Right ventricle myocardium superior (tissue), 1 donor: ENCODE measurements at regions not wholly inside any gene's neighbourhood (a gene's known extent, or its start where the extent isn't known, plus 50 kb on each side); places are given as distances from the start of the nearest gene placed in this dataset.
A peak's percentile ranks its signal among the peaks of the same experiment; 100 is the strongest.

Experiments used
- ATAC-seq: fragments of 200-7000 bp; cut with Tn5 transposase; one replicate; pipeline ENCODE4 v1.9.1; 2020; ENCODE audit warnings: mild to moderate bottlenecking; ENCODE audit not compliant: poor library complexity
- DNase-seq: peaks from one replicate; pipeline ENCODE4 v3.0.0-alpha.2; 2020
- intact Hi-C: fragments of 100-400 bp; cut with DNase I; formaldehyde crosslinking; loops from one replicate; pipeline ENCODE4 v1.11.2; 2022
- donor health status: DM: no; HTN: yes; CAD: no; lungs with severe emphysema.

DNA sequence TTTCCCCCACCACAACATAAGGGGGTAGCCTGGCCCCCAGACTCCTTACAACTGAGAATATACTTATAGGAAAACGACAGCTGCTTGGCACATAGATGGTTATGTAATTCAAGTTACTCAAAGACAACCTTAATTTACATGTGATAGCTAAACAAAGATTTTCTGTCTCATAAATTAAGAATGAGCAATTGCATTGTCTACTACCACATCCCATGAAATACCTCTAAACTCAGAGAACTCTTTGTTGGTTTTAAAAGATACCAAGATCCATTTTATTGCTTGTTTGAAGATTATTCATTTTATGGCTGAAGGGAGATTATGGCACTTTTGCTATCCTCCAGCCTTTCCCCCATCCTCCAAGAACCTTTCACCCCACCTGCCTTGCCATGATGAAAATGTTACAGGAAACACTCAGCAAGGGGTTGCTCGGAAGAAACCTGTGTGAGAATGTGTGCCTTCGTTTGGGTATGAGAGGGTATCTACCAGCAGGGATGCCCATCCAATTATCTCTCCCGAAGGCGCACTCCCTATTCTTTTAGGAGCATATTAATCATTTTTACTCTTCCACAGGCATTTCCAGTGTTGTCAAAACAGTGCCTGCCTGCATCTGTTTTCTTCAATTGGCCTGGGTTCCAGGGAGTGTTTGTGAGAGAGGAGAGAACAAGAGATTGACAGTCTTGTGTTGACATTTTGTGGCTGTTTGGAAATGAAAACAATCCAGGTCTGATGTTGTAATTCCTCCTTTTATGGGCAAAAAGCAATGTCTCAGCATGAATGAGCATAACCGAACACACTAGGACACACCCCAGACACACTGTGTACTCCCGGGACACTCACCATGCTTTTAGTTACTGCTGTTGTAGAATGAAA lies 208.0 kb upstream of the ANKRD55 start:
- ATAC-seq (peak; percentile 87), DNase-seq (no peak)
- intact Hi-C loops: no loop called here

DNA sequence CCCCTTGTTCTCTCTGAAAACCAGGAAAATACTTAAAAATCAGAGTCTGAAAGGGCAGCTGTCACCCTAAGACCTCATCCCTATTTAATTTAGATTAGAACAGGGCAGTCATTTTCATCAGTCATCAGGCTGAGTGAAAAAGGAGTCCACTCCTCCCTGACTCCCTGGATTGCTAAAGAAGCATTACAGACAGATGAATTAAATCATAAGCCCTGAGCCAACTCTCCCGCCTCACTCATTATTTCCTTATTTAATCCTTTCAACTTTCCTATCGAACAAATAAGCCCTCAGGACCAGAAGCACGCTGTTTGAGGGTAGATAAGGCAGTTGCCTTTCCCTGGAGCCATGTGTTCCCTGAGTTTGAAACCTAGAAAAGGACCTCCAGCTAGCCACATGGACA lies 201.9 kb upstream of the ANKRD55 start:
- no peak for ATAC-seq
- no peak for DNase-seq
- intact Hi-C loops: no loop called here

DNA sequence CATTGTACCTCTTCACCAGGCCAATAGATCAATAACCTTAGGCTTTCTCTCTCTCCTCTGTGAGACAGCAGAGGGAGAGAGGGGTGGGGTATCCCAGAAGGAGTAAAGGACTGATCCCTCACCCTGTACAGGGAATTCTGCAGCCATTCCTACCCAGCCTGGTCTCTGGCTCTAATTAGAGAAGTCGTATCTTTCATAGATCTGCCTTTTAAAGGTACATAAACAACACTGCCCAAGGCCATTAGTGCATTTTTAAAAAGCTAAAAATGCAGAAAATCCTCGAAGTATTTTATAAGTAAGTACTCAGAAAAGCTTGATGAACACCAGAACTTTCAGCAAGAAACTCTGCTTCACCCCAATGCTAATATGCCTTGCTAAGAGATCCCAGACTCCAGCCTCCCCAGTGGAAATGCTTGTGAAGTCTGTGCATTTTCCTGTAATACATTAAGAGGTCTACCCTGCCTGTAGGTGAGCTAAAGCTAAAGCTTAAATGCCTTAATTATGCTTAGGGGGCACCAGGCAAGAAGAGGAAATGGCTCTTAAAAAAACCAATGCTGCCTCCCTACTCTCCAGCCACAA lies 200.0 kb upstream of the ANKRD55 start:
- ATAC-seq (no peak), DNase-seq (no peak)
- intact Hi-C loops: no loop called here

GRCh38 chr5:56432321-56432720 lies 199.2 kb upstream of the ANKRD55 start:
- intact Hi-C loops: no loop called here
- ATAC-seq: no peak
- no peak for DNase-seq

DNA sequence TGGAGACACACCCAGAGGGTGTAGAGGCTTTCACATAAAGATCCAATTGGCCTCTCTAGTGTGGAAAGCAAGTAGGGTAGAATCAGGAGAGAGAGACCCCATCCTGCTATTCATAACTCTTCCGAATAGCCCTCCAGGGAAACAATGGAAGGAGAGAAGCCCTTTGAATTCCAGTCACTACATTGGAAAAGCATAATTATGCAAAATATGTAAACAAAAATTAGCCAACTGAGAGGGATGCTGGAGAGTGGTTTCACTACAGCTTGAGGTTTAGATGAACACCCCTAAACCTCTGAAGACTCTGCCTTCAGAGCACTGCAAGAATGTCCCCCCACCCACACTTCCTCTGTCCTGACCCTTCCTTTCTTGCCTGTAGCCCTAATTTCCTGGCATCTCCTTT lies 197.3 kb upstream of the ANKRD55 start:
- intact Hi-C loops: no loop called here
- ATAC-seq: no peak
- DNase-seq: no peak

DNA sequence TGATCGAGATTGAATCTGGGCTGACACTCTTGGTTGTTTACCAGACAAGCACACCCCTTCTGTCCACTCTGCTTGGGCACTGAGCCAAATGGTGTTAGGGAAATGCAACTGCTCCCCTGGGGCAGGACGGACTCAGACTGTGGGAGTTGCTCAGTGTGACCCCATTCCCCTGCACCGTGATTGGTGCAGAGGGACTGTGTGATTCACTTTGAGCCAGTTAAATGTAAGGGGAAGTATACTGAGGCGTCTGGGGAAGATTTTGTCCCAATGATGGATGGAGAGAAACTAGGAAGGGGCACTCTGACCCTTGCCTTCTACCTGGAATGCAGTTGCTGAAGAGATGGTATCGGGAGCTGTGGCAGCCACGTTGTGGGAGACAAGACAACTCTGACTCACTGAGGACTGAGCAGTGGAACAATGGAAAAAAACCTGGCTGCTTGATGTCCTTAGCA lies 196.0 kb upstream of the ANKRD55 start:
- intact Hi-C loops: no loop called here
- DNase-seq (peak; percentile 56), ATAC-seq (peak; percentile 51)

GRCh38 chr5:56426693-56427092 lies 193.6 kb upstream of the ANKRD55 start:
- no peak for ATAC-seq
- intact Hi-C loops: no loop called here
- no peak for DNase-seq

DNA sequence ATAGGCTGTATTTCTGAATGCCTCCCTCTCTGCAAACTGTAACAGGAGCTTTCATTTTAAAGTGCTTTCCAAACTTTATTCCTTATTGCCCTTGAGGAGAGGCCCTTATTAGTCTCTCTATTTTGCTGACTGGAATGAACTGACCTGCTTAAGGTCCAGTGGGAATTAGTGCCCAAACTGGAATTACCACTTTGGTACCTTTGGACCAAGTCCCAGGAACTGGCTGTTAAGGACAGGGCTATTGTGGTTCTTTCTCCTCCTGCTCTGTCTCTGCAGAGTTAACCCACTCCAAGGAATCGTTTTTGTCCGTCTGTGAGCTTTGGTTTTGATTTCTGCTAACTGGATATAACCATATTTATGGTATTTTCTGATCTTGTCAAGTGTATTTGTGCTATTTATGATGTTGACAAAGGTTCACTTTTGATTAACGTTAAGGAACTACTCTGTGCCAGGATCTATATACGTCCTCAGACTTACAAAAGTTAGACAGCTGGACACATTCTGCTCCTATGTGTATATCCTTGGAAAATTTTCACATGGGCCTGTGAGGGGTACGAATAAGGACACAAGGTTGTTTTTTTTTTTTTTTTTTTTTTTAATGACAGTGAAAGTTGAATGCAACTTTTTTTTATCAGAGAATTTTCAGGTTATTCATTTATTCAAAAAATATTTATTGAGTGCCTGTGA lies 189.1 kb upstream of the ANKRD55 start:
- ATAC-seq (no peak), DNase-seq (no peak)
- intact Hi-C loops: no loop called here

GRCh38 chr5:56421246-56422075 lies 188.3 kb upstream of the ANKRD55 start:
- ATAC-seq (no peak), DNase-seq (no peak)
- intact Hi-C loops: no loop called here

GRCh38 chr5:56420323-56420722 lies 187.2 kb upstream of the ANKRD55 start:
- DNase-seq: no peak
- intact Hi-C loops: no loop called here
- ATAC-seq: no peak

DNA sequence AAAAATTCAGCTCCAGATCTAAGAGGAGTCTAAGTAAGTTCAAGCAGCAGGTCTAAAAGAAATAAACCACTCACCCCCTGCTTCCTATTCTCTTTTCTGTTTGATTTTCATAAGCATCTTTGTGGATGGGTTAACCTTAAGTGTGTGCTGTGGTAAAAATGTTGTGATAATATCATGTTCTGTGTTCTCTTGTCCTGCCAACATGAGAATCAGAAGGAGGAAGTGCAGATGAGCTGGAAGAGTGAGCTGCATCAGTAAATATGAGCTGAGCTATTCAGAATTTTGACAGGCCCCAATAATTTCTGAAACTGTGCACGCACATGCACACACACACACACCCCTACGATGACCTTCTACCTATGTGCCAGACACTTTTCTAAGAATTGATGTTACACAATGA lies 186.5 kb upstream of the ANKRD55 start:
- DNase-seq: no peak
- ATAC-seq: no peak
- intact Hi-C loops: no loop called here

DNA sequence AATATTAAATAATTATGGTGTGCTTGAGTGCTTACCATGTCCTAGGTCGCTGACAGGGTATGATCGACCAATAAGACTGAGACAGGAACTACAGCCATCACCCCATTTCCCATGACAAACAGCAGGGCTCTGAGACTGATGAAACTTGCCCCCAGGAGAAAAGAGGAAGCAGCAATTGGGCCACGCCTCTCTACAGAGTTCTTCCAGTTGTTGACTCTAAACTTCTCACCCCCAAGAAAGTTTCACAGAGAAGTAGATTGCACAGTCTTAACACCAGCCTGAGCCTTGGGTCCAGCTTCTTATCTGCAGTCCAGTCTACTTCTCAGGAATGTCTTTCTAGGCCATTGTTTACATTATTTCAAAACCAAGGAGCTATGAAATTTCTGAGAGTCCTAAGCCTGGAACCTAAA lies 182.2 kb upstream of the ANKRD55 start:
- DNase-seq (peak; percentile 65), ATAC-seq (peak; percentile 81)
- intact Hi-C loops: no loop called here

GRCh38 chr5:56414066-56414465 lies 180.9 kb upstream of the ANKRD55 start:
- DNase-seq (no peak), ATAC-seq (peak; percentile 50)
- intact Hi-C loops: no loop called here

GRCh38 chr5:56413546-56413945 lies 180.4 kb upstream of the ANKRD55 start:
- no peak for ATAC-seq
- intact Hi-C loops: no loop called here
- no peak for DNase-seq

GRCh38 chr5:56412601-56413379 lies 179.7 kb upstream of the ANKRD55 start:
- ATAC-seq (peak; percentile 65), DNase-seq (peak; percentile 72)
- intact Hi-C loops: no loop called here

DNA sequence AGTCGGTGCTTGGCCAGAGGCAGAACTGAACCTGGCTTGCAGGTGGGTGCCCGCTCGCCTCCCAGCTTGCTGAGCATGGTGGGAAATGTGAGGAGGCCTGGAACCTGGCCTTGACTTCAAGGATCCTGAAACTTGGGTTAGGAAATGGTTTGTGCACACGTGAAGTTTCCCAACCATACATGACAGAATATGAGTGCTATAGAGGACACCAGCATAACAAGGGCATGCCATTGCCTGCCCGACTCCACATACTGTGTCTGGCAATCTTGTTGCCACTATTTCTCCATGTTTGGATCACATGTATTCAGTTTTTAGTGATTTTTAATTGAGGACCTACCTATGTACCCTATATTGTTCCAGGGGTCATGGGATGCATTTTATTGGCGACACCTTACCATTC lies 177.6 kb upstream of the ANKRD55 start:
- intact Hi-C loops: no loop called here
- ATAC-seq (no peak), DNase-seq (no peak)

DNA sequence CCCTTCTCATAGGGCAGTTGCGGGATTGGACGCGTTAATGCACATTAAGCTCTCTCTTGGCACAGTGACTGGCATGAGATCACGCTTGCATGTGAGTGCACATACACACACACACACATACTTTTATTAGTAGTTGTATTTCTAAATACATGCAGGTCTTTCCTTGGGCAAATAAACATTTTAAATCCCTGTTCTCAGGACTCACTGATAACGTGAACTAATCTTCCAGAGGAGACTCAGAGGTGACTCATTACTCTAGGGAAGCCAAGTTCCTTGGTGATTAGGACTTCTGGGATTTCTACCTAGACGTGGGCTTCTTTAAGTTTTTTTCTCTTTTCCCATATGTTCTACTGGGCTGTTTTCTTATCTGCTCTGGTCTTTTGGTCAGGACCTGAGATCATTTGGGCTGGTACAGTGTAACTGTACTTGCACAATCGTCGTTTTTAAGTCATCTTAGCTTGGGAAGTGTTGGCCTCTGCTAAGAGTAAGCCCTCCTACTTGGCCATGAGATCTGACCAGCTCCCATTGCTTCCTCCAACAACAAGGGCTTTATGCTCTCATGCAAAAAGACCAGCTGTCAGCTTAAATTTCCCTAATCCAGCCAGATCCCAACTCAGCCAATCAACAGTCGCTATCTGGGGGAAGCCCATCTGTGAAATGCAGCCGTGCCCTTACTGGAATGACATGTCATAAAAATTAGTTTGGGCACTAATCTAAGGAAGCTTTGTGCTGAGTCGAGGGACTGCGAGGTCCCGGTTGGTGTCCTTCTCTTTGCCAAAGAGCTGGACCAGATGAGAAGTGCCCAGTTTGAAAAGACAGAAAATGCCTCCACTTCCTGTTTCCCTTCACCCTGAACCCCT lies 176.4 kb upstream of the ANKRD55 start:
- intact Hi-C loops: no loop called here
- peak; percentile 87 for ATAC-seq
- DNase-seq: no peak
